A549 (cell line): ENCODE measurements at regions not wholly inside any gene's neighbourhood (a gene's known extent, or its start where the extent isn't known, plus 50 kb on each side); places are given as distances from the start of the nearest gene placed in this dataset.

ENCODE experiments used
- FOSL2 ChIP-seq, 2 experiments: fragments of 450-650 bp in 1 of 2; fragments of >200 bp in 1 of 2; sonication (Bioruptor Twin) in 1 of 2; formaldehyde crosslinking; IDR thresholded peaks; 2 replicates each; pipeline versions ENCODE4 v1.5.0 to v1.6.1; 2016 to 2020; ENCODE audit warnings: mild to moderate bottlenecking in 1 of 2, moderate library complexity in 1 of 2
- ZC3H11A ChIP-seq: fragments of 450-650 bp; IDR thresholded peaks from 2 replicates; pipeline ENCODE4 v1.6.1; 2014; ENCODE audit warnings: antibody characterized with exemption, mild to moderate bottlenecking

DNA sequence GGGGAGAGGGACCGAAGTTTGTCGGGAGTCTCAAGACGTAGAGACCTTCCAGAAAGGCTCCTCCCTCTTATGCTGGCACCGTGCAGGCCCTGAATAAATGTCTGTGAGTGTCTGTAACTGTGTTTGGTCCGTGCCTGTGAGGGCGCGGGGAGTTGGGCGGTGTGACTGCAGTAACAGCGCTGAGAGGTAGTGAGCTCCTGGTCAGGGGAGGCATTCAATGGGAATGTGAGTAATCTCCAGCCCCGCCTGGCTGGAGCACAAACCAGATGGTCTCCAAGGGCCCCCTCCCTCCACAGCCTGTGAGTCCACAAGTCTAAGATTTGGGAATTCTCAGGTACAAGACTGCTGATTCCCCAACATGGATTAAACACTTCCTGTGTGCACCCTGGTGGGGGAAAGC lies 100.0 kb downstream of the HMX1 start:
- TF ChIP-seq FOSL2 (IDR thresholded peaks at IDR 0.05) = no peak
- TF ChIP-seq FOSL2 (CRISPR knock-in tag; IDR thresholded peaks at IDR 0.05) = no peak
- no peak for TF ChIP-seq ZC3H11A
